SK-N-SH treated with all-trans-retinoic acid at 6 μM for 48 hours (cell line): ENCODE measurements at regions not wholly inside any gene's neighbourhood (a gene's known extent, or its start where the extent isn't known, plus 50 kb on each side); places are given as distances from the start of the nearest gene placed in this dataset.

ENCODE experiments used
- ATAC-seq: fragments of 200-7000 bp; cut with Tn5 transposase; 3 replicates; pipeline ENCODE4 v1.9.1; 2020; ENCODE audit warnings: mild to moderate bottlenecking, moderate library complexity
- ARNTL ChIP-seq: fragments of 450-650 bp; formaldehyde crosslinking; IDR thresholded peaks from 2 replicates; pipeline ENCODE4 v1.5.0; 2020; ENCODE audit warnings: low read depth, mild to moderate bottlenecking, moderate library complexity, borderline replicate concordance
- BACH2 ChIP-seq: fragments of 250-450 bp; sonication (Bioruptor Pico); IDR thresholded peaks from 2 replicates; pipeline ENCODE4 v1.9.0; 2021; ENCODE audit warnings: mild to moderate bottlenecking, borderline replicate concordance
- CSDC2 ChIP-seq: fragments of 250-450 bp; sonication (Bioruptor Pico); IDR thresholded peaks from 2 replicates; pipeline ENCODE4 v1.5.0; 2020; ENCODE audit warnings: mild to moderate bottlenecking, moderate library complexity
- CSRNP3 ChIP-seq: fragments of 250-450 bp; sonication (Bioruptor Pico); IDR thresholded peaks from 2 replicates; pipeline ENCODE4 v1.5.1; 2021; ENCODE audit warnings: mild to moderate bottlenecking, moderate library complexity
- ESRRG ChIP-seq: fragments of 250-450 bp; sonication (Bioruptor Pico); IDR thresholded peaks from 2 replicates; pipeline ENCODE4 v1.6.1; 2021; ENCODE audit warnings: mild to moderate bottlenecking
- GLIS3 ChIP-seq: fragments of 250-450 bp; sonication (Bioruptor Pico); IDR thresholded peaks from 2 replicates; pipeline ENCODE4 v1.5.0; 2020; ENCODE audit warnings: mild to moderate bottlenecking, moderate library complexity
- ISL1 ChIP-seq: fragments of 250-450 bp; sonication (Bioruptor Pico); IDR thresholded peaks from 2 replicates; pipeline ENCODE4 v2.1.2; 2022; ENCODE audit warnings: mild to moderate bottlenecking, moderate library complexity
- OSR1 ChIP-seq: fragments of 250-450 bp; sonication (Bioruptor Pico); IDR thresholded peaks from 2 replicates; pipeline ENCODE4 v1.8.0; 2022; ENCODE audit warnings: moderate library complexity, mild to moderate bottlenecking, inconsistent platforms
- PPARA ChIP-seq: fragments of 250-450 bp; sonication (Bioruptor Pico); IDR thresholded peaks from 2 replicates; pipeline ENCODE4 v1.5.0; 2020; ENCODE audit warnings: mild to moderate bottlenecking, borderline replicate concordance
- RARB ChIP-seq: fragments of 250-450 bp; sonication (Bioruptor Pico); IDR thresholded peaks from 2 replicates; pipeline ENCODE4 v1.8.0; 2021; ENCODE audit warnings: mild to moderate bottlenecking, moderate library complexity
- SNAI2 ChIP-seq: fragments of 250-450 bp; sonication (Bioruptor Pico); IDR thresholded peaks from 2 replicates; pipeline ENCODE4 v1.5.0; 2020; ENCODE audit warnings: mild to moderate bottlenecking, moderate library complexity
- TCF4 ChIP-seq: fragments of 250-450 bp; sonication (Bioruptor Pico); IDR thresholded peaks from 2 replicates; pipeline ENCODE4 v1.8.0; 2021; ENCODE audit warnings: mild to moderate bottlenecking, moderate library complexity, borderline replicate concordance
- TOX ChIP-seq: fragments of 250-450 bp; sonication (Bioruptor Pico); IDR thresholded peaks from 2 replicates; pipeline ENCODE4 v1.8.0; 2021; ENCODE audit warnings: mild to moderate bottlenecking, moderate library complexity, borderline replicate concordance
- TSHZ2 ChIP-seq: fragments of 250-450 bp; sonication (Bioruptor Pico); IDR thresholded peaks from 2 replicates; pipeline ENCODE4 v1.5.0; 2020; ENCODE audit warnings: mild to moderate bottlenecking, moderate library complexity
- ZFP3 ChIP-seq: fragments of 250-450 bp; sonication (Bioruptor Pico); IDR thresholded peaks from 2 replicates; pipeline ENCODE4 v1.5.0; 2020; ENCODE audit warnings: mild to moderate bottlenecking, moderate library complexity
- ZFP30 ChIP-seq: fragments of 450-650 bp; formaldehyde crosslinking; IDR thresholded peaks from 2 replicates; pipeline ENCODE4 v1.5.0; 2022; ENCODE audit warnings: mild to moderate bottlenecking, moderate library complexity
- ZNF565 ChIP-seq: fragments of 450-650 bp; formaldehyde crosslinking; conservative IDR thresholded peaks from 2 replicates; pipeline ENCODE4 v1.5.0; 2020; ENCODE audit warnings: low read depth, mild to moderate bottlenecking, moderate library complexity
- ZNF70 ChIP-seq: fragments of 450-650 bp; formaldehyde crosslinking; IDR thresholded peaks from 2 replicates; pipeline ENCODE4 v1.5.0; 2020; ENCODE audit warnings: mild to moderate bottlenecking, moderate library complexity
- ZNF8 ChIP-seq: fragments of 450-650 bp; formaldehyde crosslinking; IDR thresholded peaks from 2 replicates; pipeline ENCODE4 v1.5.0; 2020; ENCODE audit warnings: mild to moderate bottlenecking, moderate library complexity
- TF ChIP-seq, protein P1 (sequence below): fragments of 250-450 bp; sonication (Bioruptor Pico); IDR thresholded peaks from 2 replicates; pipeline ENCODE4 v1.5.1; 2020; ENCODE audit warnings: low read depth, mild to moderate bottlenecking, moderate library complexity
- TF ChIP-seq, protein P2 (sequence below): fragments of 250-450 bp; sonication (Bioruptor Pico); IDR thresholded peaks from 2 replicates; pipeline ENCODE4 v1.8.0; 2021; ENCODE audit warnings: low read depth, mild to moderate bottlenecking, moderate library complexity, borderline replicate concordance
- TF ChIP-seq, protein P3 (sequence below): fragments of 250-450 bp; sonication (Bioruptor Pico); IDR thresholded peaks from 2 replicates; pipeline ENCODE4 v1.8.0; 2020; ENCODE audit warnings: mild to moderate bottlenecking, moderate library complexity, borderline replicate concordance

DNA sequence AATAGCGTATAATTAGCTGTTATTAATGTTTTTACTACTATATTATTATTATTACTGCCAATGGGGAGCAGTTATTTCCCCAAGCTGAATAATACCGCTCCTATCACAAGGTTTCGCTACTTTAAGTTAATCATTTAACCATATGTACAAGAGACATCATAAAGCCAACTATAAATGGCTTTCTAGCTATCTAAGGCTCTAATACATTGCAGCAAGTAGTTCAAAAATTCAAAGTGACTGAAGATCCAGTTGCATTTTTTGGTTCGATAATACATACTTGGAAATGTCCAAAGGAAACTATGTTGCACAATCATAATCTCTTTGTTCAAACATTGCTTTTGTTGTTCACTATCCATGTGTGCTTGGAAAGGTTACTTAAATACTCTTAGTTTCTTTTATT, 952.0 kb upstream of the MBL2 start (continued):
- TF ChIP-seq, protein P1, sequence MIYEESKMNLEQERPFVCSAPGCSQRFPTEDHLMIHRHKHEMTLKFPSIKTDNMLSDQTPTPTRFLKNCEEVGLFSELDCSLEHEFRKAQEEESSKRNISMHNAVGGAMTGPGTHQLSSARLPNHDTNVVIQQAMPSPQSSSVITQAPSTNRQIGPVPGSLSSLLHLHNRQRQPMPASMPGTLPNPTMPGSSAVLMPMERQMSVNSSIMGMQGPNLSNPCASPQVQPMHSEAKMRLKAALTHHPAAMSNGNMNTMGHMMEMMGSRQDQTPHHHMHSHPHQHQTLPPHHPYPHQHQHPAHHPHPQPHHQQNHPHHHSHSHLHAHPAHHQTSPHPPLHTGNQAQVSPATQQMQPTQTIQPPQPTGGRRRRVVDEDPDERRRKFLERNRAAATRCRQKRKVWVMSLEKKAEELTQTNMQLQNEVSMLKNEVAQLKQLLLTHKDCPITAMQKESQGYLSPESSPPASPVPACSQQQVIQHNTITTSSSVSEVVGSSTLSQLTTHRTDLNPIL = no peak
- TF ChIP-seq BACH2 (CRISPR knock-in tag) = no peak

GRCh38 chr10:53719658-53720057, 947.1 kb upstream of the MBL2 start:
- TF ChIP-seq ARNTL (CRISPR knock-in tag) (no peak), ESRRG (CRISPR knock-in tag) (no peak), CSDC2 (CRISPR knock-in tag) (no peak), ZFP3 (no peak), SNAI2 (no peak), TCF4 (no peak), TSHZ2 (no peak)
- TF ChIP-seq, protein P2, sequence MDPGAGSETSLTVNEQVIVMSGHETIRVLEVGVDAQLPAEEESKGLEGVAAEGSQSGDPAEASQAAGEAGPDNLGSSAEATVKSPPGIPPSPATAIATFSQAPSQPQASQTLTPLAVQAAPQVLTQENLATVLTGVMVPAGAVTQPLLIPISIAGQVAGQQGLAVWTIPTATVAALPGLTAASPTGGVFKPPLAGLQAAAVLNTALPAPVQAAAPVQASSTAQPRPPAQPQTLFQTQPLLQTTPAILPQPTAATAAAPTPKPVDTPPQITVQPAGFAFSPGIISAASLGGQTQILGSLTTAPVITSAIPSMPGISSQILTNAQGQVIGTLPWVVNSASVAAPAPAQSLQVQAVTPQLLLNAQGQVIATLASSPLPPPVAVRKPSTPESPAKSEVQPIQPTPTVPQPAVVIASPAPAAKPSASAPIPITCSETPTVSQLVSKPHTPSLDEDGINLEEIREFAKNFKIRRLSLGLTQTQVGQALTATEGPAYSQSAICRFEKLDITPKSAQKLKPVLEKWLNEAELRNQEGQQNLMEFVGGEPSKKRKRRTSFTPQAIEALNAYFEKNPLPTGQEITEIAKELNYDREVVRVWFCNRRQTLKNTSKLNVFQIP (CRISPR knock-in tag) = no peak
- ATAC-seq = no peak

DNA sequence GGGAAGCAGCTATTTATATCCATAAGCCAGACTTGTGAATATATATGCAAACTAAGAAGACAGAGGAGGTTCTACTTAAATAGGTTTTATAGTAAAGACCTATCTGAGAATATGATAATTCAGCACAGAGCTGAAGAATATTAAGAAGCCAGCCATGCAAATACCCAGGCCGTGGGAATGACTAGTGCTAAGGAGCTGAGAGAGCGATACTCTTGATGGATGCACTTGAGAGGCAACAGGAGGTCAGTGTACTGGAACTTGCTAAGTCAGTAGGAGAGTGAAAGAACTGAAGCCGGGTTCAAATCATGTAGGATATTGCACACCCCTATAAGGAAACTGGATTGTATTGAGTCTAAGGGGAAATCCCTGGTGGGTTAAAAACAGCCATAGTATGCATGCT, 943.6 kb upstream of the MBL2 start:
- TF ChIP-seq GLIS3 (CRISPR knock-in tag) (no peak), ZFP3 (no peak), ZNF8 (no peak), TOX (CRISPR knock-in tag) (no peak)
- TF ChIP-seq, protein P3, sequence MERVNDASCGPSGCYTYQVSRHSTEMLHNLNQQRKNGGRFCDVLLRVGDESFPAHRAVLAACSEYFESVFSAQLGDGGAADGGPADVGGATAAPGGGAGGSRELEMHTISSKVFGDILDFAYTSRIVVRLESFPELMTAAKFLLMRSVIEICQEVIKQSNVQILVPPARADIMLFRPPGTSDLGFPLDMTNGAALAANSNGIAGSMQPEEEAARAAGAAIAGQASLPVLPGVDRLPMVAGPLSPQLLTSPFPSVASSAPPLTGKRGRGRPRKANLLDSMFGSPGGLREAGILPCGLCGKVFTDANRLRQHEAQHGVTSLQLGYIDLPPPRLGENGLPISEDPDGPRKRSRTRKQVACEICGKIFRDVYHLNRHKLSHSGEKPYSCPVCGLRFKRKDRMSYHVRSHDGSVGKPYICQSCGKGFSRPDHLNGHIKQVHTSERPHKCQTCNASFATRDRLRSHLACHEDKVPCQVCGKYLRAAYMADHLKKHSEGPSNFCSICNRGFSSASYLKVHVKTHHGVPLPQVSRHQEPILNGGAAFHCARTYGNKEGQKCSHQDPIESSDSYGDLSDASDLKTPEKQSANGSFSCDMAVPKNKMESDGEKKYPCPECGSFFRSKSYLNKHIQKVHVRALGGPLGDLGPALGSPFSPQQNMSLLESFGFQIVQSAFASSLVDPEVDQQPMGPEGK (CRISPR knock-in tag) = no peak
- no peak for ATAC-seq

GRCh38 chr10:53713431-53713830, 940.8 kb upstream of the MBL2 start:
- TF ChIP-seq TOX (CRISPR knock-in tag) (no peak), GLIS3 (CRISPR knock-in tag) (no peak), ZFP3 (no peak), ZNF70 (CRISPR knock-in tag) (no peak), OSR1 (CRISPR knock-in tag) (no peak), ISL1 (CRISPR knock-in tag) (no peak), ZNF8 (no peak), CSRNP3 (CRISPR knock-in tag) (no peak), ZNF565 (no peak), ZFP30 (CRISPR knock-in tag) (no peak), ESRRG (CRISPR knock-in tag) (no peak), RARB (CRISPR knock-in tag) (no peak), PPARA (CRISPR knock-in tag) (no peak), TCF4 (no peak), ARNTL (CRISPR knock-in tag) (no peak), SNAI2 (no peak), CSDC2 (CRISPR knock-in tag) (no peak)
- TF ChIP-seq, protein P3 (CRISPR knock-in tag) = no peak
- TF ChIP-seq, protein P2 (CRISPR knock-in tag) = no peak
- TF ChIP-seq, protein P1 = no peak
- TF ChIP-seq, all 23 proteins: peak for 0
- no peak for ATAC-seq
